ENCODE measurements at regions not wholly inside any gene's neighbourhood (a gene's known extent, or its start where the extent isn't known, plus 50 kb on each side); places are given as distances from the start of the nearest gene placed in this dataset.

GRCh38 chr15:39394496-39394895 is 186.4 kb upstream of the THBS1 start (continued):
- no peak for TF ChIP-seq ZFP30 (CRISPR knock-in tag; IDR thresholded peaks at IDR 0.05)
- TF ChIP-seq ESRRG (CRISPR knock-in tag; IDR thresholded peaks at IDR 0.05) = no peak
- TF ChIP-seq POU6F1 (CRISPR knock-in tag; IDR thresholded peaks at IDR 0.05; ENCODE audit: borderline replicate concordance, low read depth) = no peak
- no peak for TF ChIP-seq SNAI2 (CRISPR knock-in tag; IDR thresholded peaks at IDR 0.05)
- no peak for TF ChIP-seq TOX (CRISPR knock-in tag; IDR thresholded peaks at IDR 0.05; ENCODE audit: borderline replicate concordance)
- TF ChIP-seq CSRNP3 (CRISPR knock-in tag; IDR thresholded peaks at IDR 0.05) = no peak

- no peak for ATAC-seq
- TF ChIP-seq CSDC2 (CRISPR knock-in tag; IDR thresholded peaks at IDR 0.05) (no peak), ZFP30 (CRISPR knock-in tag; IDR thresholded peaks at IDR 0.05) (no peak), POU6F1 (CRISPR knock-in tag; IDR thresholded peaks at IDR 0.05; ENCODE audit: borderline replicate concordance, low read depth) (no peak), PPARA (CRISPR knock-in tag; IDR thresholded peaks at IDR 0.05; ENCODE audit: borderline replicate concordance) (no peak)
Measured at GRCh38 chr15:39396979-39397615, 183.8 kb upstream of the THBS1 start.

- no peak for ATAC-seq
Measured at GRCh38 chr15:39397883-39398282, 183.0 kb upstream of the THBS1 start.

More at GRCh38 chr15:39397883-39398282, 183.0 kb upstream of the THBS1 start:
- TF ChIP-seq CSDC2 (CRISPR knock-in tag; IDR thresholded peaks at IDR 0.05) = no peak
- TF ChIP-seq TSHZ2 (CRISPR knock-in tag; IDR thresholded peaks at IDR 0.05) = no peak
- TF ChIP-seq ZFP30 (CRISPR knock-in tag; IDR thresholded peaks at IDR 0.05) = no peak
- no peak for TF ChIP-seq ESRRG (CRISPR knock-in tag; IDR thresholded peaks at IDR 0.05)
- TF ChIP-seq TOX (CRISPR knock-in tag; IDR thresholded peaks at IDR 0.05; ENCODE audit: borderline replicate concordance) = no peak
- no peak for TF ChIP-seq ARNTL (CRISPR knock-in tag; IDR thresholded peaks at IDR 0.05; ENCODE audit: borderline replicate concordance, low read depth)
- no peak for TF ChIP-seq ZNF70 (CRISPR knock-in tag; IDR thresholded peaks at IDR 0.05)
- TF ChIP-seq POU6F1 (CRISPR knock-in tag; IDR thresholded peaks at IDR 0.05; ENCODE audit: borderline replicate concordance, low read depth) = no peak
- TF ChIP-seq ZFP3 (CRISPR knock-in tag; IDR thresholded peaks at IDR 0.05) = no peak
- TF ChIP-seq ZNF8 (CRISPR knock-in tag; IDR thresholded peaks at IDR 0.05) = no peak
- TF ChIP-seq CREB5 (CRISPR knock-in tag; IDR thresholded peaks at IDR 0.05; ENCODE audit: low read depth) = no peak
- TF ChIP-seq OSR1 (CRISPR knock-in tag; IDR thresholded peaks at IDR 0.05) = no peak
- no peak for TF ChIP-seq BACH2 (CRISPR knock-in tag; IDR thresholded peaks at IDR 0.05; ENCODE audit: borderline replicate concordance)
- TF ChIP-seq SNAI2 (CRISPR knock-in tag; IDR thresholded peaks at IDR 0.05) = no peak
- TF ChIP-seq GLIS3 (CRISPR knock-in tag; IDR thresholded peaks at IDR 0.05) = no peak
- TF ChIP-seq PPARA (CRISPR knock-in tag; IDR thresholded peaks at IDR 0.05; ENCODE audit: borderline replicate concordance) = no peak
- TF ChIP-seq ISL1 (CRISPR knock-in tag; IDR thresholded peaks at IDR 0.05) = no peak
